A549 (cell line): ENCODE measurements at regions not wholly inside any gene's neighbourhood (a gene's known extent, or its start where the extent isn't known, plus 50 kb on each side); places are given as distances from the start of the nearest gene placed in this dataset.

Experiments used
- ATAC-seq, 2 experiments: fragments of 200-7000 bp in 1 of 2; fragments of >200 bp in 1 of 2; cut with Nextera tagmentation in 1 of 2; cut with Tn5 transposase in 1 of 2; 3 replicates each; pipeline versions ENCODE4 v1.8.0 to v1.9.1; 2018 to 2020; ENCODE audit warnings: mild to moderate bottlenecking in 1 of 2, moderate library complexity in 1 of 2
- CTCF ChIA-PET: fragments of 300-600 bp; sonication (Branson Sonifier 250); formaldehyde crosslinking; extraction: SDS; loops from one replicate; lab custom pipeline; 2021; ENCODE audit warnings: antibody characterized with exemption, inconsistent platforms; lab: Yijun Ruan, JAX
- POLR2A ChIA-PET: fragments of 350-600 bp; formaldehyde crosslinking; extraction: SDS; loops from one replicate; lab custom pipeline; 2021; ENCODE audit warnings: antibody characterized with exemption, inconsistent platforms; lab: Yijun Ruan, JAX
- DNase-seq, 2 experiments: peaks; one replicate each; pipeline versions ENCODE4 v3.0.0 to v3.0.0-alpha.2; 2011 to 2016; ENCODE audit warnings: low read depth in 1 of 2, low spot score in 1 of 2
- FAIRE-seq: peaks from 2 replicates; lab custom pipeline; 2011; peaks lifted over from hg19 to GRCh38; lab: Jason Lieb, UNC
- H3K27ac ChIP-seq, 2 experiments: fragments of >200 bp; sonication (Bioruptor Twin); formaldehyde crosslinking; 3 replicates each; pipeline ENCODE4 v1.5.1; 2016 to 2017
- H3K4me1 ChIP-seq: fragments of >200 bp; sonication (Bioruptor Twin); formaldehyde crosslinking; 3 replicates; pipeline ENCODE4 v1.6.1; 2016
- H3K4me2 ChIP-seq: fragments of >200 bp; sonication (Bioruptor Twin); formaldehyde crosslinking; 3 replicates; pipeline ENCODE4 v1.6.1; 2016
- H3K4me3 ChIP-seq: fragments of >200 bp; sonication (Bioruptor Twin); formaldehyde crosslinking; 3 replicates; pipeline ENCODE4 v1.5.1; 2016
- H3K9me3 ChIP-seq: fragments of >200 bp; sonication (Bioruptor Twin); formaldehyde crosslinking; 3 replicates; pipeline ENCODE4 v1.6.1; 2016
- BHLHE40 ChIP-seq: IDR thresholded peaks from 2 replicates; pipeline ENCODE4 v1.6.1; 2012; ENCODE audit warnings: low read depth, low read length, inconsistent platforms
- CBX2 ChIP-seq: fragments of 200-600 bp; sonication (generic); IDR thresholded peaks from 2 replicates; pipeline ENCODE4 v1.6.1; 2016; ENCODE audit warnings: low read depth, mild to moderate bottlenecking, borderline replicate concordance
- CBX8 ChIP-seq: fragments of 200-600 bp; sonication (generic); IDR thresholded peaks from 2 replicates; pipeline ENCODE4 v1.6.1; 2016
- CEBPB ChIP-seq, 2 experiments: fragments of >200 bp in 1 of 2; sonication (Bioruptor Twin) in 1 of 2; formaldehyde crosslinking in 1 of 2; IDR thresholded peaks; 2 replicates each; pipeline ENCODE4 v1.6.1; 2012 to 2016
- CHD4 ChIP-seq: fragments of 200-600 bp; sonication (generic); IDR thresholded peaks from 2 replicates; pipeline ENCODE4 v1.6.1; 2016; ENCODE audit warnings: antibody characterized with exemption, mild to moderate bottlenecking, borderline replicate concordance
- FOSB ChIP-seq: fragments of 250-450 bp; sonication (Bioruptor Pico); IDR thresholded peaks from 2 replicates; pipeline ENCODE4 v1.5.0; 2020; ENCODE audit warnings: mild to moderate bottlenecking, moderate library complexity
- FOXS1 ChIP-seq: fragments of 250-450 bp; sonication (Bioruptor Pico); IDR thresholded peaks from 2 replicates; pipeline ENCODE4 v1.5.0; 2020; ENCODE audit warnings: mild to moderate bottlenecking, moderate library complexity
- HOXA7 ChIP-seq: fragments of 250-450 bp; sonication (Bioruptor Pico); IDR thresholded peaks from 2 replicates; pipeline ENCODE4 v1.5.0; 2020; ENCODE audit warnings: mild to moderate bottlenecking, moderate library complexity
- HOXB13 ChIP-seq: fragments of 250-450 bp; sonication (Bioruptor Pico); IDR thresholded peaks from 2 replicates; pipeline ENCODE4 v1.5.0; 2020; ENCODE audit warnings: low read depth, mild to moderate bottlenecking, moderate library complexity
- KDM5A ChIP-seq: fragments of 200-600 bp; sonication (generic); IDR thresholded peaks from 2 replicates; pipeline ENCODE4 v1.6.1; 2016; ENCODE audit warnings: antibody characterized with exemption, mild to moderate bottlenecking
- MYC ChIP-seq: IDR thresholded peaks from 2 replicates; pipeline ENCODE4 v1.6.1; 2012; ENCODE audit warnings: mild to moderate bottlenecking, inconsistent platforms, low read length, improper control_type of control experiment, borderline replicate concordance
- NPAS2 ChIP-seq: fragments of 250-450 bp; sonication (Bioruptor Pico); IDR thresholded peaks from 2 replicates; pipeline ENCODE4 v1.8.0; 2022; ENCODE audit warnings: mild to moderate bottlenecking, moderate library complexity, borderline replicate concordance
- PBX3 ChIP-seq: IDR thresholded peaks from 2 replicates; pipeline ENCODE4 v1.6.1; 2012
- POLR2AphosphoS2 ChIP-seq: conservative IDR thresholded peaks from 2 replicates; pipeline ENCODE4 v1.6.1; 2012; ENCODE audit warnings: low read length, improper control_type of control experiment, inconsistent platforms
- RNF2 ChIP-seq: fragments of 200-600 bp; sonication (generic); IDR thresholded peaks from 2 replicates; pipeline ENCODE4 v1.6.1; 2016; ENCODE audit warnings: low read depth, mild to moderate bottlenecking, antibody characterized with exemption, moderate library complexity, borderline replicate concordance
- TFCP2L1 ChIP-seq: fragments of 250-450 bp; sonication (Bioruptor Pico); IDR thresholded peaks from 2 replicates; pipeline ENCODE4 v1.5.0; 2021; ENCODE audit warnings: mild to moderate bottlenecking
- TP53 ChIP-seq: fragments of 250-450 bp; sonication (Bioruptor Pico); IDR thresholded peaks from 2 replicates; pipeline ENCODE4 v1.5.0; 2021; ENCODE audit warnings: mild to moderate bottlenecking, moderate library complexity
- USF2 ChIP-seq: fragments of 450-650 bp; IDR thresholded peaks from 2 replicates; pipeline ENCODE4 v1.6.1; 2014; ENCODE audit warnings: antibody characterized with exemption
- ZC3H11A ChIP-seq: fragments of 450-650 bp; IDR thresholded peaks from 2 replicates; pipeline ENCODE4 v1.6.1; 2014; ENCODE audit warnings: antibody characterized with exemption, mild to moderate bottlenecking
- ZFP36 ChIP-seq: fragments of 450-650 bp; IDR thresholded peaks from 2 replicates; pipeline ENCODE4 v1.6.1; 2014; ENCODE audit warnings: borderline replicate concordance; ENCODE audit not compliant: partially characterized antibody
- ZNF302 ChIP-seq: fragments of 250-450 bp; sonication (Bioruptor Pico); IDR thresholded peaks from 2 replicates; pipeline ENCODE4 v1.9.0; 2021; ENCODE audit warnings: inconsistent platforms, mild to moderate bottlenecking, moderate library complexity
- ZSCAN20 ChIP-seq: fragments of 250-450 bp; sonication (Bioruptor Pico); IDR thresholded peaks from 2 replicates; pipeline ENCODE4 v1.8.0; 2022; ENCODE audit warnings: mild to moderate bottlenecking, moderate library complexity
- WGBS: methylation state at CpG from one replicate; pipeline ENCODE4 v1.1.6; 2017; ENCODE audit errors: missing lambda C conversion rate; 5-methylcytosine and 5-hydroxymethylcytosine counted together
- TF ChIP-seq, protein P1 (sequence below): fragments of >200 bp; sonication (Bioruptor Twin); formaldehyde crosslinking; IDR thresholded peaks from 2 replicates; pipeline ENCODE4 v1.6.1; 2016
- TF ChIP-seq, protein P2 (sequence below): fragments of >200 bp; sonication (Bioruptor Twin); formaldehyde crosslinking; IDR thresholded peaks from 3 replicates; pipeline ENCODE4 v1.5.1; 2016
- TF ChIP-seq, protein P3 (sequence below): fragments of 200-600 bp; sonication (generic); IDR thresholded peaks from 2 replicates; pipeline ENCODE4 v1.6.1; 2016; ENCODE audit warnings: antibody characterized with exemption, mild to moderate bottlenecking, moderate library complexity
- TF ChIP-seq, protein P4 (sequence below): IDR thresholded peaks from 2 replicates; pipeline ENCODE4 v1.6.1; 2012; ENCODE audit warnings: low read depth, borderline replicate concordance

DNA sequence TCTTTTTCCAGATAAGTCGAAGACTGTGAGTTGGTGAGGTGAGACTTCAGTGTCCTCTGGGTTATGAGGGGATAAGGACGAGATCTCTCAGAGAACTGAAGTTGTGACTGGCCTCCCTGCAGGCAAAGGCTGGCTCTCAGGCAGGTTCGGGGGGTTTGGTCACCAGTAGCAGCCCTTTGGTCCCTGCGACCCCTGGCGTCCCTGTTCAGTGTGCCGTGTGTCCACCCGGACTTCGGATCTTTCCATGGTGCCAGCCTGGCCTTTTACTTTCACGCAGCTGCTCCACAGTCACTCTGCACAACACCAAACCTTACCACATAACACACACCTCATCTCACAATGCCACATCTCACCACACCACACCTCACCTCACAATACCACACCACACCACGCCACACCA lies 131.9 kb downstream of the ERMARD start:
- H3K27ac ChIP-seq: no peak overlapping the region
- H3K4me2 ChIP-seq: no peak overlapping the region
- ChIA-PET CTCF (no interaction called here), POLR2A (no interaction called here)
- no peak for DNase-seq
- H3K4me3 ChIP-seq: no peak overlapping the region
- FAIRE-seq: no peak
- TF ChIP-seq ZSCAN20 (CRISPR knock-in tag) (no peak), HOXA7 (CRISPR knock-in tag) (no peak), MYC (no peak), FOSB (no peak), CBX8 (no peak), CBX2 (no peak), USF2 (no peak), PBX3 (no peak), FOXS1 (CRISPR knock-in tag) (no peak), TFCP2L1 (CRISPR knock-in tag) (no peak), ZFP36 (no peak), CEBPB (IDR thresholded peaks at IDR 0.05) (no peak), HOXB13 (CRISPR knock-in tag) (no peak), KDM5A (no peak), CHD4 (no peak), ZC3H11A (no peak), TP53 (CRISPR knock-in tag) (no peak)
- TF ChIP-seq, protein P1, sequence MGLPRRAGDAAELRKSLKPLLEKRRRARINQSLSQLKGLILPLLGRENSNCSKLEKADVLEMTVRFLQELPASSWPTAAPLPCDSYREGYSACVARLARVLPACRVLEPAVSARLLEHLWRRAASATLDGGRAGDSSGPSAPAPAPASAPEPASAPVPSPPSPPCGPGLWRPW: no peak
- TF ChIP-seq, protein P2, sequence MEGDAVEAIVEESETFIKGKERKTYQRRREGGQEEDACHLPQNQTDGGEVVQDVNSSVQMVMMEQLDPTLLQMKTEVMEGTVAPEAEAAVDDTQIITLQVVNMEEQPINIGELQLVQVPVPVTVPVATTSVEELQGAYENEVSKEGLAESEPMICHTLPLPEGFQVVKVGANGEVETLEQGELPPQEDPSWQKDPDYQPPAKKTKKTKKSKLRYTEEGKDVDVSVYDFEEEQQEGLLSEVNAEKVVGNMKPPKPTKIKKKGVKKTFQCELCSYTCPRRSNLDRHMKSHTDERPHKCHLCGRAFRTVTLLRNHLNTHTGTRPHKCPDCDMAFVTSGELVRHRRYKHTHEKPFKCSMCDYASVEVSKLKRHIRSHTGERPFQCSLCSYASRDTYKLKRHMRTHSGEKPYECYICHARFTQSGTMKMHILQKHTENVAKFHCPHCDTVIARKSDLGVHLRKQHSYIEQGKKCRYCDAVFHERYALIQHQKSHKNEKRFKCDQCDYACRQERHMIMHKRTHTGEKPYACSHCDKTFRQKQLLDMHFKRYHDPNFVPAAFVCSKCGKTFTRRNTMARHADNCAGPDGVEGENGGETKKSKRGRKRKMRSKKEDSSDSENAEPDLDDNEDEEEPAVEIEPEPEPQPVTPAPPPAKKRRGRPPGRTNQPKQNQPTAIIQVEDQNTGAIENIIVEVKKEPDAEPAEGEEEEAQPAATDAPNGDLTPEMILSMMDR: no peak
- TF ChIP-seq, protein P3, sequence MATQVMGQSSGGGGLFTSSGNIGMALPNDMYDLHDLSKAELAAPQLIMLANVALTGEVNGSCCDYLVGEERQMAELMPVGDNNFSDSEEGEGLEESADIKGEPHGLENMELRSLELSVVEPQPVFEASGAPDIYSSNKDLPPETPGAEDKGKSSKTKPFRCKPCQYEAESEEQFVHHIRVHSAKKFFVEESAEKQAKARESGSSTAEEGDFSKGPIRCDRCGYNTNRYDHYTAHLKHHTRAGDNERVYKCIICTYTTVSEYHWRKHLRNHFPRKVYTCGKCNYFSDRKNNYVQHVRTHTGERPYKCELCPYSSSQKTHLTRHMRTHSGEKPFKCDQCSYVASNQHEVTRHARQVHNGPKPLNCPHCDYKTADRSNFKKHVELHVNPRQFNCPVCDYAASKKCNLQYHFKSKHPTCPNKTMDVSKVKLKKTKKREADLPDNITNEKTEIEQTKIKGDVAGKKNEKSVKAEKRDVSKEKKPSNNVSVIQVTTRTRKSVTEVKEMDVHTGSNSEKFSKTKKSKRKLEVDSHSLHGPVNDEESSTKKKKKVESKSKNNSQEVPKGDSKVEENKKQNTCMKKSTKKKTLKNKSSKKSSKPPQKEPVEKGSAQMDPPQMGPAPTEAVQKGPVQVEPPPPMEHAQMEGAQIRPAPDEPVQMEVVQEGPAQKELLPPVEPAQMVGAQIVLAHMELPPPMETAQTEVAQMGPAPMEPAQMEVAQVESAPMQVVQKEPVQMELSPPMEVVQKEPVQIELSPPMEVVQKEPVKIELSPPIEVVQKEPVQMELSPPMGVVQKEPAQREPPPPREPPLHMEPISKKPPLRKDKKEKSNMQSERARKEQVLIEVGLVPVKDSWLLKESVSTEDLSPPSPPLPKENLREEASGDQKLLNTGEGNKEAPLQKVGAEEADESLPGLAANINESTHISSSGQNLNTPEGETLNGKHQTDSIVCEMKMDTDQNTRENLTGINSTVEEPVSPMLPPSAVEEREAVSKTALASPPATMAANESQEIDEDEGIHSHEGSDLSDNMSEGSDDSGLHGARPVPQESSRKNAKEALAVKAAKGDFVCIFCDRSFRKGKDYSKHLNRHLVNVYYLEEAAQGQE: no peak
- no peaks in the 10 kb centered on the region for H3K9me3 ChIP-seq
- ATAC-seq: no peak
- 13% methylated on average over 9 of the region's 10 CpGs for WGBS
- H3K4me1 ChIP-seq: no peaks in the 10 kb centered on the region

GRCh38 chr6:169881976-169882375 lies 130.6 kb downstream of the ERMARD start:
- ATAC-seq (no peak), FAIRE-seq (no peak), DNase-seq (no peak)
- POLR2A ChIA-PET: no interaction called here
- Histone ChIP-seq H3K4me3 (no peak overlapping the region), H3K27ac (no peak overlapping the region), H3K4me1 (no peaks in the 10 kb centered on the region), H3K4me2 (no peak overlapping the region), H3K9me3 (no peaks in the 10 kb centered on the region)
- CTCF ChIA-PET: no interaction called here
- TF ChIP-seq TFCP2L1 (CRISPR knock-in tag) (no peak), ZNF302 (no peak), NPAS2 (CRISPR knock-in tag) (no peak), POLR2AphosphoS2 (no peak), CEBPB (IDR thresholded peaks at IDR 0.05) (no peak), BHLHE40 (no peak), FOSB (no peak), RNF2 (no peak)
- TF ChIP-seq, protein P2: no peak
- TF ChIP-seq, protein P4, sequence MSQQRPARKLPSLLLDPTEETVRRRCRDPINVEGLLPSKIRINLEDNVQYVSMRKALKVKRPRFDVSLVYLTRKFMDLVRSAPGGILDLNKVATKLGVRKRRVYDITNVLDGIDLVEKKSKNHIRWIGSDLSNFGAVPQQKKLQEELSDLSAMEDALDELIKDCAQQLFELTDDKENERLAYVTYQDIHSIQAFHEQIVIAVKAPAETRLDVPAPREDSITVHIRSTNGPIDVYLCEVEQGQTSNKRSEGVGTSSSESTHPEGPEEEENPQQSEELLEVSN: no peak
- 10% methylated on average over 12 of the region's 13 CpGs for WGBS
